HT-29 (cell line): ENCODE measurements at regions not wholly inside any gene's neighbourhood (a gene's known extent, or its start where the extent isn't known, plus 50 kb on each side); places are given as distances from the start of the nearest gene placed in this dataset.

ENCODE experiments used
- DNase-seq: peaks from one replicate; pipeline ENCODE4 v3.0.0-alpha.2; 2015; ENCODE audit warnings: low spot score

- DNase-seq = no peak
Measured at GRCh38 chr3:103785537-103785936, 1350.7 kb downstream of the ZPLD1 start.

DNA sequence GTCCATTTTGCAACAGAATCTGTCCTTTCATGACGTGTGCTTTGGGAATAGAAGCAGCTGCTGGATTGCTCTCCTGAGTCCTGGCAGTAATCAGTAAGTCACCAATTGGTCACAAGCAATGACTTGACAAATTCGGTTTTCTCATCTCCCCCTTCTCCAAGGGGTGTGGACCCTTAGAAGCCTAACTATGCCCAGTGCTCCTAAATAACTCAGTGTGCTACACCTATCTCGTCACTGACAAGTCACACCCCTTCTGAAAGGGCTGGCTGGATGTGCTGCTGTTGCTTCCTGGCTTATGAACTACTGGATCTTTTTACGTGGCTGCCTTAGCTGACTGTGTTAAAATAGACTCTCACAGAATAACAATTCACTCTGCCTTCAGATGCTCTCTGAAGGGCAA, 1351.5 kb downstream of the ZPLD1 start:
- DNase-seq = no peak

DNA sequence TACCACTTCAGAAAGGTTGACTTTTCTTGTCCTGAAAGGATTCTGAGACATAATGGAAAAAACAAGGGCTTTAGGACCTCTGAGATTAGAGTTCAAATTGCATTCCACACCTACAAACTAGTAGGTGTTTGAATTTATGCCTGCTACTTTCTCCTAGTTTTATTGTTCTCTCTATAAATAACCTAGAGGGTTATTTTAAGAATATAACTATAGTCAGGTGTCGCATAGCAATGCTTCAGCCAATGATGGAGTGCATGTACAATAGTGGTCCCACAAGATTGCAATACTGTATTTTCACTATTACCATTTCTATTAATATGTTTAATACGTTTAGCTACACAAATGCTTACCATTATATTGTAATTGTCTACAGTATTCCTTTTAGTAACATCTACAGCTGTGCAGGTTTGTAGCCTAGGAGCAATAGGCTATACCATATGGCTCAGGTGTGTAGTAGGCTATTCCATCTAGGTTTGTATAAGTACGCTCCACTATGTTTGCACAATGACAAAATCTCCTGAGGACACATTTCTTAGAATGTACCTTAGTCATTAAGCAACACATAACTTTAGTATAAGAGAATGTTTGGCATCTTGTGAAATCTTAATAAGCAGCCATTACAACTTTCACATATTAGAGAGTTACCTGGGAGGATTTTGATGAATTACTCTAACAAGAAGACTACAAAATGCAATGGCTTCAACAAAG, 1352.5 kb downstream of the ZPLD1 start:
- DNase-seq = no peak

DNA sequence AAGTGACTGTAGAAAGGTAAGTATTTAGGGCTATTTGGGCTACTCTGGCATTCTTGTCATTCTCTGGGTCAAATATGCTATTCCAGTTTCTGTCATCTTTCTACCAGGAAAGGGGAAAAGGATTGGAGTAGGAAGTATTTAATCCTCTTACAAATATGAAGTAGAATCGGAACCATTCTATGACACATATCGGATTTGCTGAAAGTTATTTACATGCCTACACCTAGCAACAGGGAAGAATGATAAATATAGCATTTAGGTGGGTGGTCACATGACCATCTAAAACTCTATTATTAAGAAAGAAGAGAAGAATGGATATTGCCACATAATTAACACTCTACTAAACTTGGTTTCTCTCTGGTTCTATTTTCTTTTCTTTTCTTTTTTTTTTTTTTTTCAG, 1353.1 kb downstream of the ZPLD1 start:
- peak; percentile 5 for DNase-seq

- no peak for DNase-seq
Measured at GRCh38 chr3:103791786-103792515, 1357.1 kb downstream of the ZPLD1 start.

DNA sequence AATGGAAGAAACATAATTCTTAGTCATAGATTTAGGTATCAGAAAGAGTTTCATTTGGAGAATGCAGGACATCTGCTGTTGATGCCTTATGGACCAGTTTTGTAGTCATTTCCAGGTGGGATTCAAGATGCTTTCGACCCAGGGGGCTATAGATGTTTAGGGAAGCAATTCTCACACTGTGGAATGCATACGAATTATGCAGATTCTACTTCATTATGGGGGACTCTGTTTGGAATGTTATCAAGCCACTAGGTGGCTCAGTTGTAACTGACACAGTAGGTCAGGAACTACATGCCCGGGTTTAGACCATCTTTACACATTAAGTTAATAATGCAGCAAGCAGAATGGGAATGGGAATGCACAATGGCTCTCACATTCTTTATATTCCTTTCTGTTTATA, 1359.8 kb downstream of the ZPLD1 start:
- peak; percentile 22 for DNase-seq

GRCh38 chr3:103796068-103796467, 1361.3 kb downstream of the ZPLD1 start:
- DNase-seq = no peak

DNA sequence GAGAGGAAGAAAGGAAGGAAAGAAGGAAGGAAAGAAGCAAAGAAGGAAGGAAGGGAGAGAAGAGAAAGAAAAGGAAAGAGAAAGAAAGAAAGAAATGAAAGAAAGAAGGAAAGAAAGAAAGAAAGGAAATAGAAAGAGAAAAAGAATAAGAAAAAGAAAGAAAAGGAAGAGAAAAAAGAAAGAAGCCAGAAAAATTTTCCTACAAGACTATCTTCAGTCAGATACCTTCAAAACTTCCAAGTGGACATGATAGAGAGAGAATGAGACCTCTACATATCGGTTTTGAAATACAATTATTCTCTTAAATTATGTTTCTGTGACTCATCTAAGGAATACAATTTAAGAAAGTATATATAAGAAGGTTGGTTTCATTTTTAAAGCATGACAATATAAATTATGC, 1369.0 kb downstream of the ZPLD1 start:
- DNase-seq = no peak

GRCh38 chr3:103810167-103810566, 1375.4 kb downstream of the ZPLD1 start:
- DNase-seq = no peak

DNA sequence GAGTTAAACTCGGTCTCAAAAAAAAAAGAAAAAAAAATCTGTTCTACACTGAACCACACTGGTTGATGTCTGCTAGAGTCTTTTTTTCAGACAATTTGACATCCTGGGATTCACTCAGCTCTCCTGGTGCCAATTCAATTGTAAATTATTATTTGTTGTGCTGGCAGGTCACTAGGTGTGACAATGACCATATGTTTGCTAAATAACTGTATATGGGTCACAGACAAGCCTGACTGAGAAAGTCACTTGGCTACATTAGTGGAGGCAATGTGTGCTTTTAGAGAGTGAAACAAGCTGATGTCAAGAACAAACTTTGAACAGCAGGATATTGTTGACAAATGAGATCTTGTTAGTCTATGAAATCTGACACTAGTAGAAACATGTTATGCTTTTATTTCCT, 1379.1 kb downstream of the ZPLD1 start:
- DNase-seq = no peak

DNA sequence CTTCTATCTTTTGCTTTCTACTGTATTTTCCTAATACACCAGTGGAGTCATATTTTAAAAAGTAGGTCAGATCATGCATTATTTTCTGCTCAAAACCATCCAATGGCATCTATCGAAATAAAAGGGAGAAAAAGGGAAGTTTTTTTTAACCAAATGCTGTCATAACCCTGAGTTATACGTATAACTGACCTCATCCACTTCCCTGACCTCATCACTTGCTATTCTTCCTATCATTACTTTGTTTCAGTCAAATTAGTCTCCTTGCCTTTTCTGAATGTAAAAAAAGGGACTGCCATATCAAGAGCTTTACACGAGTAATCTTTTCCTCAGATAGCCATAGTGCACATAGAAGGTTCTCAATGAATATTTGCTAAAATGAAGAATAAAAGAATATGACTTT, 1383.6 kb downstream of the ZPLD1 start:
- DNase-seq = no peak

DNA sequence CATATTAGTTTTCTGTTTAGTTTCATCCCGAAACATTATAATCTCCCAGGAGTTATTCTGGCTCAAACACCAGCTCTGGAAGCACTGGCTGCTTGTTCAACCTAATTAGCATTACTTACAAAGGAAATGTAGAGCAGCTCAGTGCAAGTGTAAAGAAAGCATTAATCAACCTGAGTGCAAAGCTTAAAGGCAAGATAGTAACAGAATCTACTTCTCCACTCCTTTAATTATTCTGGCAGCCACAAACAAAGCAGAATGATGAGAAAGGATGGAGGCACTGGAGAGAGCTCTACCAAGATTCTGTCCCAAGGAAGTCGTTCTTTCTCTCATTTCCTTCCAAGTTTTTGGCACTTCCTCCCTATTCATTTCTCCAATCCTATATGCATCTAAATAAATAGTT, 1384.0 kb downstream of the ZPLD1 start:
- no peak for DNase-seq

DNA sequence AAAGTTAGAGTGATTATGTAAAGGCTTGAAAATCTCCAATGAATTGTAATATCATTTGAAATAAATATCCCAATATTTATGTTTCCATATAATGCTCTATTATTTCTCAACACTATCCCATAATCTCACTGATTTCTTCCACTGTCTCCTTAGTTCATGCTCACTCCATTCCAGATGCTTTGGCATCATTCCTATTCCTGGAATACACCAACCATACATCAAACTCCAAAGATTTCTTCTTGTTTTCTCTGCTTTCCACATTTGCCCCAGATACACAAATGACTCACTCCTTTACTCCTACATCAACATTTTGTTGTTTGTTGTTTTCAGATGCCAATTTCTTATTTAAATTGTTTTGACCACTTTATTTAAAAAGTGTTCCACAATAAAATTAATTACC, 1390.8 kb downstream of the ZPLD1 start:
- no peak for DNase-seq

- DNase-seq = no peak
Measured at GRCh38 chr3:103829723-103830326, 1395.0 kb downstream of the ZPLD1 start.

DNA sequence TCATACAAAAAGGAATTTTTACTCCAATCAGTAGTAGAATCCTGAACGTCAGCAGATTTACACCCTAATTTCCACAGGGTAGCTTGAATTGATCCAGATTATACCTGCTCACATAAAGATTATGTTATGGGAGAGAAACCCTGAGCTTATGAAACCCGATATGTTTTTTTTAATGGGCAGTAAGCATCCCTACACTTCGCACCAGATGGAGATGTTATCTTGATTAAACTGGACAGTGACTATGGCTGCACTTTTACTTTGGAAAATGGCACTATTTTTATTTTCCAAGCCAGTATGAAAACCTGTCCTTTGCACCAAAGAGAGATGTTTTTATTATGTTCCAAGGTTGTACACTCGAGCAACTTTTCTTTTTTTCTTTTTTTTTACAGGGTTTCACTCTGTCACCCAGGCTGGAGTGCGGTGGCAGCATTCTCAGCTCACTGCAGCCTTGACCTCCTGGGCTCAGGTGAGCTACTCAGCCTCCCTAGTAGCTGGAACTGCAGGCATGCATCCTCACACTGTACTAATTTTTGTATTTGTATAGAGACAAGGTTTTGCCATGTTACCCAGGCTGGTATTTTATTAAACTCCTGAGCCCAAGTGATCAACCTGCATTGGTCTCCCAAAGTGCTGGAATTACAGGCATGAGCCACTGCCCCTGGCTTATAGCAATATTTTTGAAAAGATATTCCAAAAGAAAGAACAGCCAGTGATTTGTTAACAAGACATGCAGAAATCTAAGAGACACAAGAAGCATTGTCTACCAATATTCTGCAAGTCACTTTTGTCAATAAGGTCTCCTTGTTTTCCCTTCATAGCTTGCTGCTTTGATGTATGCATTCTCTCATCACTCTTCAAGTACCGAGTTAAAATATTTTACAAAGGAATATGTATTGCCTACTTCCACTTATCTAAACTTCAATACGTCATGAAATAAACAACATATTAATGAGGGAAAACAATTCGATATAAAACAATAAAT, 1412.6 kb downstream of the ZPLD1 start:
- no peak for DNase-seq

- no peak for DNase-seq
Measured at GRCh38 chr3:103851793-103852192, 1417.0 kb downstream of the ZPLD1 start.

GRCh38 chr3:103862415-103862814, 1427.6 kb downstream of the ZPLD1 start:
- no peak for DNase-seq

DNA sequence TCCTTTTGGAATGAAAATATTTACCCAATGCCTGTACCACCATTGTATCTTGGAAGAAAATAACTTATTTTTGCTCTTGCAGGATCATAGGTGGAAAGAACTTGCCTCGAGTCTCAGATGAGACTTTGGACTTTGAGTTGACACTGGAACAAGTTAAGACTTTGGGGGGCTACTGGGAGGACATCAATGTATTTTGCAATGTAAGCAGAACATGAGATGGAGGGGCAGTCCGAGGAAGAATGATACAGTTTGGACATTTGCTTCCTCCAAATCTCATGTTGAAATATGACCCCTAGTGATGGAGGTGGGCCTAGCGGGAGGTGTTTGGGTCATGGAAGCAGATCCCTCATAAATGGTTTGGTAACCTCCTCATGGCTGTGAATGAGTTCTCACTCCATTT, 1428.6 kb downstream of the ZPLD1 start:
- no peak for DNase-seq

DNA sequence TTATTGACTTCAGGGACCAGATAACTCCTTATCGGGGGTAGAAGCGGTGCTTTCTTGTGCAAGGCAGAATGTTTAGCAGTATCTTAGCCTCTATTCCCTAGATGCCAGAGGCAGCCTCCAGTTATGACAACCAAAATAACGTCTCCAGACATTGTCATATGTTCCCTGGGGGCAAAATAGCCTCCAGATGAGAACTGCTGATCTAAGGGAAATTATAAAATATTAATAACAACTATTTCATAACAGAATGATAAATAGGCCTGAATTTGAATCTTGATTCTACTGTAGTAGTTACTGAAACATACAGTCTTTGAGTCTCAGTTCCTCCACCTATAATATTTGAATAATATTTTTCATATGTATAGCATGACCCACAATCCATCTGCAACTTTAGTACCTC, 1431.3 kb downstream of the ZPLD1 start:
- DNase-seq = no peak

DNA sequence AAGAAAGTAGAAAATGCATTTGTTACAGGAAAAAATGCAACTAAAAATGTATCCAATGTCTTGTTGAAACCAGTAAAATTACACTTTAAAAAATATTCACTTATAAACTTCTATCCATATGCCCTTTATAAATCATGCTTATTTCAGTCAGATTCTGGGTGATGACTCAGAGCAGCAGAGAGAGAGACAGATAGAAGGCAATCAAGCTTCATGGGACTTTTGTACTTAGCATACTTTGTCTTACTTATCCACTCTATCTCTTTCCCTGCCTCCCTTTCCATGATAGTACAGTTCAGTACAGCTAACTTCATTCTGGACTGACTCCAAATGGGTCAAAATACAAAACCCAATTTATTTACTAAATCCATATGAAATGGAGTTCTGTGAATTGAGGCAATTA, 1438.2 kb downstream of the ZPLD1 start:
- DNase-seq = no peak

DNA sequence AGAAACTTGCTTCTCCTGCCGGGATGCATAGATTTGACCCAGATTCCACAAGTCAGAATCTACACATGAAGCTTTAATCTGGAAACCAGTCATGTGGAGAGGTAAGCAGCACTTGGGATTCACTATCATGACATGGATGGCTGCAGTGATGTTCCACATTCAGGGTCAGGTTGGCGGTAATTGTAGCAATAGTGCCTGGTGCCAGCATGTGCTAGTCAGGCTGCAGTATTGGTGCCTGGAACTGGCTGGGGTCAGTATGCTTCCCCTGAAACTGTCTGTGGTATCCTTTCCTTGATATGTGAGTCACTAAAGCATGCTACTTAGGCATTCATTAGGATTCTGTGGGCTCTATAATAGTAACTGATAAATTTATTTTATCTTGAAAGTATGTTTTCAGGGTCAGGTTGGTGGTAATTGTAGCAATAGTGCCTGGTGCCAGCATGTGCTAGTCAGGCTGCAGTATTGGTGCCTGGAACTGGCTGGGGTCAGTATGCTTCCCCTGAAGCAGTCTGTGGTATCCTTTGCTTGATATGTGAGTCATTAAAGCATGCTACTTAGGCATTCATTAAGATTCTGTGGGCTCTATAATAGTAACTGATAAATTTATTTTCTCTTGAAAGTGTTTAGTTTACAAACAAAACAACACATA, 1439.2 kb downstream of the ZPLD1 start:
- DNase-seq = no peak
